Hematopoietic multipotent progenitor cell treated with erythropoietin and hydrocortisone succinate and interleukin-3 and kit ligand, for 8 days (in vitro differentiated cells): ENCODE measurements at regions not wholly inside any gene's neighbourhood (a gene's known extent, or its start where the extent isn't known, plus 50 kb on each side); places are given as distances from the start of the nearest gene placed in this dataset.
"Not testable (repeated sequence)": the region's sequence is repeated elsewhere in the genome, so short reads cannot be mapped to it uniquely, and the experiment has no call there.

Experiments used
- DNase-seq: peaks from one replicate; pipeline ENCODE4 v3.0.0-alpha.2; 2015

DNA sequence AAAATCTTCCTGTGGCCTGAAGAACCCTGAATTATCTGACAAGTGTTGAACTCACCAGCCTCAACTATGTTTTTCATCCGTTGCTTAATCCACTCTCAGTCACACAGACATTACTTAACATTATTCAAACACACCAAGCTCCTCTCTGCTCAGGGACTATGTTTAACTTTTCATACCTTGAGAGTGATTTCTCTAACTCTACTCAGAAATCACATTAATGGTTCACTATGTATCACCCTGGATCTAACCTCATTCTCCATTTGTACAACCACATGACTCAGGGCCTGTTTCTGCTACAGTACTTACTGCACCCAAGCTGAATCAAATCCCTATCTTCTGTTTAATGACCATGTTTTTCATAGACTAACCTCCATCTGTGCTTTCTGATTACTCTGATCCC lies 553.7 kb upstream of the PRR20A start:
- DNase-seq = no peak

DNA sequence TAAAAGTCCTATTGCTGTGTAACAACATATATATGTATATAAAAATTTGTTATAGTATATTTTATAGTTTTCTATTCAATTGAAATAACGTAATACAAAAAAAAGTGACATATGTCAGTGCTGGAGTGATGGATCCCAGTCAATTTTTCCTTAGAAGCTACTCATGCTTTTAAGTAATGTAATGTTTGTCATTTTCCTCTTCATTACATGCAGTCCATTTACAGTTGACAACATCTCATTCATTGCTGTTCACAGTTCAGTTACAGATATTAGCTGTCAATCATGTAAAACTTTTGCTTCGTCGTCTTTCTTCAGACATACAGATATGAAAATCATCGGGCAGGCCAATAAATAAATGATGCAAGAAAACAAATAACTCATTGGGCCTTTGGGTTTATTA lies 525.1 kb upstream of the PRR20A start:
- no peak for DNase-seq

DNA sequence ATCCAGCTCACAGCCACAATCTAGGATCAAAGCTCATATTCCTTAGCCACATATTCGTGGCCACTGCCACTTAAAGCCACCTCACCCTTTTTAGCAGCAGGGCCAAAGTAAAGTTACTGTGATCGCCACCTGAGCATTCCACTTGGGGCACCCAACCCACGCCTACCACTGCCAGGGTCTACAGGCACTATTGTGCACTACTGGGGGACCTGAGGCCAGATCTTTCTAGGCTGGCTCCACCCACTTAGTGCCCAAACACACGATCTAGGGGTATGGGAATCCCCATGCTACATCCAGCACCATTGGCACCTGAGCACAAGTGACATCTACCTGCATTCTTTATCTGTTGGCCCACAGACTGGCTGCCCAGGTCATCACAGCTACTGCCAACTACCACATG lies 517.9 kb upstream of the PRR20A start:
- DNase-seq = no peak

DNA sequence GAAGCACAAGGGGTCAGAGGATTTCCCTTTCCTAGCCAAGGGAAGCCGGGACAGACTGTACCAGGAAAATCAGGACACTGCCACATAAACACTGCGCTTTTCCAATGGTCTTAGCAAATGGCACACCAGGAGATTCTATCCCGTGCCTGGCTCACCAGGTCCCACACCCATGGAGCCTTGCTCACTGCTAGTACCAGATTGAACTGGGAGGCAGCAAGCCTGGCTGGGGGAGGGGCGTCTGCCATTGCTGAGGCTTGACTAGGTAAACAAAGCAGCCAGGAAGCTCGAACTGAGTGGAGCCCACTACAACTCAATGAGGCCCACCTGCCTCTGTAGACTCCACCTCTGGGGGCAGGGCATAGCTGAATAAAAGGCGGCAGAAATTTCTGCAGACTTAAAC lies 511.8 kb upstream of the PRR20A start:
- not testable (repeated sequence) for DNase-seq

DNA sequence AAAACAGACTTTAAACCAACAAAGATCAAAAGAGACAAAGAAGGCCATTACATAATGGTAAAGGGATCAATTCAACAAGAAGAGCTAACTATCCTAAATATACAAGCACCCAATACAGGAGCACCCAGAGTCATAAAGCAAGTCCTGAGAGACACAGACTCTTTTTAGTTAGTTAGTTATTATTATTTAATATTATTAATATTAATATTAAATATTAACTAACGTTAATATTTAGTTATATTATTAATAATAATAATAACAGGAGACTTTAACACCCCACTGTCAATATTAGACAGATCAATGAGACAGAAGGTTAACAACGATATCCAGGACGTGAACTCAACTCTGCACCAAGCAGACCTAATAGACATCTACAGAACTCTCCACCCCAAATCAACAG lies 509.7 kb upstream of the PRR20A start:
- DNase-seq = not testable (repeated sequence)

DNA sequence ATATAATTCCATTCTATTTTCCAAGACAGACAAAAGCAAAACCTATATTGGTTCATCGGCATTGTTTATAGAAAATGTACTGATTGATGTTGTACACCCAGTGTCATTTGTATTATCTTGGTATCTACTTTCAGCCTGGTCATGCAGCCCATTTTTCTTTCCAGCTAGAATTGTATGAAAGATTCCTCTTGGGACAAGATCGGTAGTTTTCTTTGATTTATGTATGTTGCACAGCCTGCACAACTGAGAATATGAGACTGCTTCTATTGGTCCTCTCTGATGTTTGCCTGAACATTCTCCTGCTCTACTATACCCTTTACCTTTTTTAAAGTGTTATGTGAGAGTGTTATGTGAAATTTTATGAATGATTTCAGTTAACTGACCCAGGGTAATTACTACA lies 487.7 kb upstream of the PRR20A start:
- no peak for DNase-seq

DNA sequence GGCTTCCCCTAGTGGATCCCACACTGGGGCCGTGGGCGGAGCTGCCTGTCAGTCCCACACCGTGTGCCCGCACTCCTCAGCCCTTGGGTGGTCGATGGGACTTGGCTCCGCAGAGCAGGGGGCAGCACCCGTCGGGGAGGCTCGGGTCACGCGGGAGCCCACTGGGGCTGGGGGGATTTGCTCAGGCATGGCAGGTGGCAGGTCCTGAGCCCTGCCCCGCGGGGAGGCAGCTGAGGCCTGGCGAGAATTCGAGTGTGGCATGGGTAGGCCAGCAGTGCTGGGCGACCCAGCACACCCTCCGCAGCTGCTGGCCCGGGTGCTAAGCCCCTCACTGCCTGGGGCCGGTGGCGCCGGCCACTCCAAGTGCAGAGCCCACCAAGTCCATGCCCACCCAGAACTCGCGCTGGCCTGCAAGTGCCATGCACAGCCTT lies 481.7 kb upstream of the PRR20A start:
- no peak for DNase-seq

DNA sequence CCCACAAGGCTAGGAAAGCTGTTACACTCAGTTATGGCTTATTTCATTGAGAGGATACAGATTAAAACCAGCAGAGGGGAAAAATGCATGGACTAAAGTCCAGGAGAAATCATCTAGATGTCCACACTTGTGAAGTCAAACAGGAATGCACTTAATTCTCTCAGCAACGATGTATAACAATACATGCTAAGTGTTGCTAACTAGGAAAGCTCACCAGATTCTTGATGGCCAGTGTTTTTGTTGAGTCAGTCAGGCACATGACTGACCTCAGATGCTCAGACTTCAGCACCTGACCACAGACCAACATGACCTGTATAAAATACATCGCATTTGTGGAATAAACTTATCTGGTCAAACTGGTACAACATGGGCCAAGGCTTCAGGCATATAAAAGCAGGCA lies 470.2 kb upstream of the PRR20A start:
- DNase-seq = no peak

DNA sequence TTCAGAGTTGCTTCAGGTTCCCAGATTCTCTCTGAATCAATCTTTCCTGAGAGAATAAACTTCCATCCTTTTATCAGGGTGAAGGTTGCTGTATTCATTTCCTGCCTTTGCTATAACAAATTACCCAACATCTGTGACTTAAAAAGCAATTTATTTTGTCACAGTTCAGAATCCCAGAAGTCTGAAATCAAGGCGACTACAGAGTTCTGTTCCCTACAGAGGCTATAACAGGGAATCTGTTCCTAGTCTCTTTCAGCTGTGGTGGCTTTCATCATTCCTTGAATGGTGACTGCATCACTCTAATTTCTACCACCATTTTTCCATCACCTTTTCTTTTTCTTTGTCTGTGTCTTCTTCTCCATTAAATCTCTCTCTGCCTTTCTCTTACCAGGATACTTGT lies 459.3 kb upstream of the PRR20A start:
- DNase-seq = no peak

DNA sequence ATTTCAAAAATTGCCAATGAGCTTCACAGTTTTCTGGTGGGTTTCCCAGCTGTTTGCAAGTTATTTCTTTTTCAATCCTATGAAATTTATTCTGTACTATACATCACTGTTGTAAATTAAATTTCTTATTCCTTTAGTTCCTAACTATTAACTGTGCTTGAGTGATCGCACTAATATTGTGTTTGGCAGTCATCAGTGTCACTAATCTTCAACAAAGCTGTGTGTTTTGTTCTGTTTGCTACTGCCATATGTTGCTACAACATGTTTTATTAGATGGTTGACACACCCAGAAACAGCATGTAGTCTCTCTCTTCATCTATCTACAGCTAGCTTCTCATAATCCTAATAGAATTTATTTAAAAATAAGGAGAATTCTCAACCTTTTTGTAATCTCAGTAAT lies 453.6 kb upstream of the PRR20A start:
- no peak for DNase-seq

DNA sequence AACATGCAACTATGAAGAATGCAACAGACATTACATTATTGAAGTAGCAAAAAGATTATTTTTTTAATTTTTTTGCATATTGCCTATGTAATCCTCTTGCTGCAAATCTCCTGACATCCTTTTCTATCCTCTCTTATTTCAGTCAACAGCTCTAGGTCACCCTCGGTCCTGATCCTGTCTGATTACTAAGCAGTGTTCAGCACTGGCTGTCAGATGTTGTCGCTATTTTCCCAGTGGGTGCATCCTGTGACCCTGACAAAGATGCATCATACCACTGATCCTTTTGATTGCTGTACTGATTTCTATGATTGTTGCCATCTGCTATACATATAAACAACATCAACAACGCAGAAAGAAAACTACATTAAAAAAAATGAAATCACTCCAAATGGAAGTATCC lies 443.7 kb upstream of the PRR20A start:
- no peak for DNase-seq

DNA sequence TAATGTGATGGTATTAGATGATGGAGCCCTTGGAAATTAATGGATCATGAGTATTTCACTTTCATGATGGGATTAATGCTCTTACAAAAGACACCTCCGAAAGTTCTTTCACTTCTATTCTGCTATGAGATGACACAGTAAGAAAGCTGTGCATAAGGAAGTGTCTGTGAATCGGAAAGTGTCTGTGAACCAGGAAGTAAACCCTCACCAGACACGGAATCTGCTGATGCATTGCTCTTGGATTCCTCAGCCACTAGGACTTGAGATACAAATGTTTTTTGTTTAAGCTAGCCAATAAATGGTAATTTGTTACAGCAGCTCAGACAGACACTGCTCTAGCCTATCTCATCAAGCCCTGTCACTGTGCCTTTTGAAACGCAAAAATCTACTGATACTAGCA lies 440.4 kb upstream of the PRR20A start:
- DNase-seq = no peak

DNA sequence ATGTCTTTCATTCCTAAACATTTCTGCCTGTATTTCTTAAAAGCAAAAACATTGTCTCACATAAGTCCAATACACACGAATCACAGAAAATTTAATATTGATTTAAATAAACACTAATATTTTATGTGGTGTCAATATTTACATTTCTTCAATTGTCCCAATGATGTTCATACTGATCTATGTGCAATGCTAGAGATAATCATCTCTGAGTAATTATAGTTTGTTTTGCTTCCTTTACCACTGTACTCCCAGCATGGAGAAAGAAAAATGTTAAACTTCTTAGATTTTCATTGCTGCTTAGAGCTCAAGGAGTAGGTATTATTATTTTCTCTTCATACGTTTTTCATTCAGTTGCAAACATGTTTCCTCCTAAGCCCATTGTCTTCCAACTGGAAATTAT lies 434.2 kb upstream of the PRR20A start:
- DNase-seq = no peak

DNA sequence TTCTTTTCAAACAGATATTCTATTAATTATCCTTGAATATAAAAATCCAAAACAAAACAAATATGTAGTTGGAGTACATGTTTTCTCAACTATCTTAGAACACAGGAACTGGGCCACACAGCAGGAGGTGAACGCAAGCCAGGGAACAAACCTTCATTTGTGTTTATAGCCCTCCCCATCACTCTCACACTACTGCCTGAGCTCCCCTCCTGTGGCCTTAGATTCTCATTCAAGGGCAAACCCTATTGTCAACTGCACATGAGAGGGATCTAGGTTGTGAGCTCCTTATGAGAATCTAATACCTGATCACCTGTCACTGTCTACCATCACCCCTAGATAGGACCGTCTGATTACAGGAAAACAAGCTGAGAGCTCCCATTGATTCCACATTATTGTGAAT lies 427.1 kb upstream of the PRR20A start:
- no peak for DNase-seq

DNA sequence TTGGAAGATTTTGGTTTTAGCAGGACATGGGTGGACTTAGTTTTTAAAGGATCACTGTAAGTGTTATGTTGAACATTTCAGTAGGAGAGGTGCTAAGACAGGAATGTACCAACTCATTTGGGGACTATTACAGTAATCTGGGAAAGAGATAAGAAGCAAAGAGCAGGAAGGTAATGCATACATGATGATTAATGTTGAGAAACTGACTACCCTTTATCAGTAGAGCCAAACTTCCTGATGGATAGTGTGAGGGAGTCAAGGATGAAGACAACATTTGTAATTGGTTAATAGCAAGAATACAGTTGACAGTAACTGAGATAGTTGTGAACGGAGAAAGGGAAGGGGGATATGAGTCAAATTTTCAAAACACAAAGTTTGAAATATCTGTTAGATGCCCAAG lies 421.9 kb upstream of the PRR20A start:
- no peak for DNase-seq

DNA sequence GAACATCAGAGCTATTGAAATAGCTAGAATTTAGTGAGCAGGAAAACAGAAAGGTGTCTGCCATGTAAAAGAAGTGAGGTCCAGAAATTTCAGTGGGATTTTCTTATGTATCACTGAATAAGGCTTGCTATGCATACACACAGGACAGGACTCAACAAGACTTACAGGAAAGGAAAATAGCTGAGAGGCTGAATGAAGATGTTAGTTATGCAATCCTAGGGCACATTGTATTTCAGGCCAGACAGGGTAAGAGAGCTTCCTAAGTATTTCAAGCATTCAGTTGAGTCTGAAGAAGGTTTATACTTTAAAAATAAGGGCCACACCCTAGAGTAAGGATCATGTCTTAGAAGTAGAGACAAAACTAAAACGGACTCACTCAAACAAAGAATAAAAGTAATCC lies 419.9 kb upstream of the PRR20A start:
- DNase-seq = no peak

DNA sequence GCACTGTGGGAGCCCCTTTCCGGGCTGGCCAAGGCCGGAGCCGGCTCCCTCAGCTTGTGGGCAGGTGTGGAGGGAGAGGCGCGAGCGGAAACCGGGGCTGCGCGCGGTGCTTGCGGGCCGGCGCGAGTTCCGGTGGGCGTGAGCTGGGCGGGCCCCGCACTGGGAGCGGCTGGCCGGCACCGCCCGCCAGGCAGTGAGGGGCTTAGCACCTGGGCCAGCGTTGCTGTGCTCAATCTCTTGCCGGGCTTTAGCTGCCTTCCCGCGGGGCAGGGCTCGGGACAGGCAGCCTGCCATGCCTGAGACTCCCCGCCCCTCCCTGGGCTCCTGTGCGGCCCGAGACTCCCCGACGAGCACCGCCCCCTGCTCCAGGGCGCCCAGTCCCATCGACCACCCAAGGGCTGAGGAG lies 405.2 kb upstream of the PRR20A start:
- DNase-seq = no peak

DNA sequence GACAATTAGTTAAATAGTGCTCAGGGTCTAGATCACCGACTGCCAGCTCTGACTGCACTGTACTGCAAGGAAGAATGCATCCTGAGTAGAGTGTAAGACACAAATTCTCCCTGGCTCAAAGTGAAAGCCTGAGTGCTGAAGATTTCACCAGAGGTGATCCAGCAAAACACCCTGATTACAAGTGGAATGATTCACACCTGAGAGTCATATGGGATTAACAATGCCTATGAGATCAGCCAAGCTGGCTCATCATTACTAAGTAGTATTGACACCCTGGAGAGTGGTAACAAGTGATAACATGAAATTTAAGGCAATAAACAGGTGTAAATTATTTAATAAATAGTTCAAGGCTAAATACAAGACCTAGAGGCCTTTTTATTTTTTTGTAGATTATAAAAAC lies 403.8 kb upstream of the PRR20A start:
- DNase-seq = no peak

DNA sequence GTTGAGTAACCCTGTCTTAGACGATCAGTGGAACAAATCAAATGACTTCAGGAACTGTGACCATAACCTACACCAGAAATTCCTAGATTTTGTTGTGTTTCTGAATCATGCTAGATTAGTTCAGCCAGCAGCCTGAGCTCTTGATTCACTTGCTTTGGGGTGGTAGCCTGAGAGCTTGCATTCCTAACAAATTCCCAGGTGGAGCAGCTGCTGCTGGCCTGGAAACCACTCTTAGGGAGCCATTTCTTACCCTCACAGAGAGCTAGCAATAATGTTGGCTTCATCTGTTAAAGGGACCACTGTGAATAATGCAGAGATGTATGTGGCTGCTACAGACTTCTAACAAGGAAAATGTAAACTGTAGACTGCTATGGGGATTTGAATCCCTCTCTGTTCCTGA lies 388.1 kb upstream of the PRR20A start:
- no peak for DNase-seq

DNA sequence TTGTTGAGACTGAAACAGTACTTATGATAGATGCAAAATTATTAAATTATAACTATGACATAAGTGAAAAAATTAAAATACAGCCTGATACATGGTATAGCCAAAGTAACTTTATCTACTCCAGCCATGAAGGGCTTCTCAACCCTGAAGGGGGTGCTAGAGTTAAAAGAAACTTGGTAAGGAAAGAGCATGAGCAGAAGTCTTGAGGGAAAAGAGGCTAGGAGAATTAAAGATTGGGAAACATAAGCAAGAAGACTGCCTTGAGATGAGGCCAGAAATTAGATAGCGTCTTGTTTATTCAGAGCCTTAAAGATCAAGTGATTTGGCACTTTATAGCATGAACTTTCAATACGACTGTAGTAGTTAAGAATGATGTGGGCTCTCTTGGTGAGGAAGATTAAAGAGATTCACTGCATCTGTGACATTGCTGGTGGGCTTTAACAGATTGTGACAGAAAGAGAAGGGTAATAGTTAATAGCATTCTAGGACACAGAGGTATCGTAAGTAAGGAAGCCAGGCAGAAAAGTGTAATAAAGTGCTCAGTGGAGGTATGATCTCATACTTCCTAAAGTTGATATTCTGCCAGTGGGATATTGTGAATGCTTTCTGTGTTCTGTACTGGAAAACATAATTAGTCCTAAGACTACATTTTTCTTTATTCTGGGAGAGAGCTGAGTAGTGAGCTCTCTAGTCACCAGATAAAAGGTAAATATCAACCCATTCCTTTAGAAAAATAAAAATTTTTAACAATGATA lies 385.4 kb upstream of the PRR20A start:
- DNase-seq = no peak

DNA sequence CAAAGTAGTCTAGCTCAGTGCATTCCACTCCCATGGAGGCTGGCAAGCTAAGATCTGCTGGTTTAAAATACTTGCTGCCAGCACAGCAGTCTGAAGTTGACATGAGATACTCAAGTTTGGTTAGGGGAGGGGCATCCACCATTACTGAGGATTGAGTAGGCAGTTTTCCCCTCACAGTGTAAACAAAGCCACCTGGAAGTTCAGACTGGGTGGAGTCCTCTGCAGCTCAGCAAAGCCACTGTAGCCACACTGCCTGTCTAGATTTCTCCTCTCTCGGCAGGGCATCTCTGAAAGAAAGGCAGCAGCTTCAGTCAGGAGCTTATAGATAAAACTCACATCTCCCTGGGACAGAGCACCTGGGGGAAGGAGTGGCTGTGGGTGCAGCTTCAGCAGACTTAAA lies 377.4 kb upstream of the PRR20A start:
- not testable (repeated sequence) for DNase-seq

DNA sequence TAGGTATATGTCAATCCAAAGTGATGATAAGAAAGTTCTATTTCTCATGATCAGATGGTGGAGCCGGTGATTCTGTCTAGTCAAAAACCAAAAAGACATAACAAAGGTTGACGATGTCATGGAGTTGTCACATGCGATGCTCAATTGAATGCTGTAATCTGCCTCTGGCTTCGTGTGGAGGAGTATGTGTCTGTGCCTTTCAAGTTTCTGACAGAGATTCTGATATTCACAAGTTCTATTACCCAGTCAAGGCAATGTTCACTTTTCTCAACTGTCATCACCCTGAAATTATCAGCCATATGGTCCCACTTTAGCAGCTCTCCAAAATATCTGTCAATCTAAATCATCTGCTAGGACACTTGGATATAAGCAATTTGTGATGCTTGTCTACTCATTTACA lies 367.6 kb upstream of the PRR20A start:
- DNase-seq = no peak

DNA sequence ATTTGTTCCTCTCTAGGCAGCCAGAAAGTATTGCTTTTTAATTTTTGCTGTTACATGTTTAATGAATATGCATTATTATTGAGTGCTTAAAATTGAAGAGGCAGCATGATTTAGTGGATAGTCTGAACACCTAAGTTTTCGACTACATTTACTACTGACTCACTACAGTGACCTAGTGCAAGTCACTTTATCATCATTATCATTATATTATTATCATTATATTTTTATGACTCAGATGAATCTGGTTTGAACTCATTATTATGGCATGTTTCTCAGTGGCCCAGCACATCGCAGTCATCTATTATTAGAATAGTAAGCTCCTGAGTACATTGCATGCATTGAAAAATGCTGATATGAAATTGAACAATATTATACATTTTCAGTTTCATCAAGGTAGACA lies 351.2 kb upstream of the PRR20A start:
- no peak for DNase-seq

DNA sequence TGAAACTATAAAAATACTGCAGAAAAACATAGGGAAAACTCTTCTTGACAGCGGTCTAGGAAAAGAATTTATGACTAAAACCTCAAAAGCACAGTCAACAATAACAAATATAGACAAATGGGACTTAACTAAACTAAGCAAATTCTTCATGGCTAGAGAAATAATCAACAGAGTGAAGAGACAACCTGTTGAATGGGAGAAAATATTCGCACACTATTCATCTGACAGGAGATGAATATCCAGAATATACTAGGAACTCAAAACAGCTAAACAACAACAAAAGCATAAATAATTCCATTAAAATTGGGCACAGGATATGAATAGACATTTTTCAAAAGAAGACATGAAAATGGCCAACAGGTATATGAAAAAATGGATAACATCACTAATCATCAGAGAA lies 303.6 kb upstream of the PRR20A start:
- DNase-seq = no peak

DNA sequence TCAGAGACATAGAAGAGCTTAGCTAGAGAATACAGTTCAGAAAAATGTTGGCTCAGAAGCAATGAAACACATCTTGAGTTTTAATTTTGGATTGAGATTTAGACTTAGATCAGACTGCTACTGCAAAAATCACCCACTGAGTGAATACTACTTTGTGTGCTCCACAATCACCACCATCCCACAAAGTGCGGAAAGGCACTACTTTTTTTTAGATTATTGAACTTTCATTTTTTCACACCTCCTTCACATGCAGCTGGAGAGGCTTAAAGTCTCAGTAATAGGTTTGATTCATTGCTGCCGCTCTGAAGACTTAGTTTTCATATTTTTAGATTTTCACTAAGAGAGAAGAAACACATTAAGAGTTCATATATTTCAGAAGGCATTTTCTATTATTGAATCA lies 289.9 kb upstream of the PRR20A start:
- DNase-seq = no peak

DNA sequence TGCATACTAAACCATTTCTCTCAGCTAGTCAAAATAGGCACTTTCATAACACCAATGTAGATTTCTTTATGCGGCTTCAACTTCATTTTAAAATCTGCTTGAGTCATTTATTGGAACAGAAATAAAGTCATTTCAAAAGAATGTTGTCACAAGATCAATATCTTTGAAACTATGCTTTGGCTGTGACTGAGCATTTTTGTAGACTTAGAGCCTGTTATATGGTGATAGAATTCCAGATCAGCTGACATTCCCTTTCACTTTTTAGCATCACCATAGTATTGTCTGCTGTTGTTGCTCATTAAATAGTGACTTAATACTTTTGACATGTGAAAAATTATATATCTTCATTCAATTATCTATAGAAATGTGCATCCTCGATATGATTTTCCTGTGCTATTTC lies 279.2 kb upstream of the PRR20A start:
- no peak for DNase-seq
